PC-3 (cell line): ENCODE measurements at regions not wholly inside any gene's neighbourhood (a gene's known extent, or its start where the extent isn't known, plus 50 kb on each side); places are given as distances from the start of the nearest gene placed in this dataset.

Source experiments
- ATAC-seq: fragments of 200-7000 bp; cut with Tn5 transposase; 2 replicates; pipeline ENCODE4 v1.9.1; 2020; ENCODE audit warnings: mild to moderate bottlenecking, moderate library complexity
- BruUV-seq: library from RNA; stranded (reverse); fragments of 400-500 nt; replicated peaks from 2 replicates; lab custom pipeline; 2021; lab: Mats Ljungman, UMichigan
- CTCF ChIA-PET: fragments of 300-600 bp; sonication (Branson Sonifier 250); formaldehyde crosslinking; loops from one replicate; lab custom pipeline; 2022; ENCODE audit warnings: antibody characterized with exemption; lab: Charles Lee
- POLR2A ChIA-PET: fragments of 300-600 bp; sonication (Branson Sonifier 250); formaldehyde crosslinking; loops from one replicate; lab custom pipeline; 2022; ENCODE audit warnings: antibody characterized with exemption; ENCODE audit not compliant: unreplicated experiment; lab: Charles Lee
- DNase-seq: peaks from one replicate; pipeline ENCODE4 v3.0.0-alpha.2; 2015
- H2AFZ ChIP-seq: fragments of 300-600 bp; sonication (generic); 2 replicates; pipeline ENCODE4 v1.6.0; 2016; ENCODE audit warnings: antibody characterized with exemption, low read length
- H3F3A ChIP-seq: fragments of 300-600 bp; sonication (generic); one replicate; pipeline ENCODE4 v1.6.0; 2017; ENCODE audit warnings: antibody characterized with exemption, low read length, control low read depth, mild to moderate bottlenecking; ENCODE audit not compliant: unreplicated experiment
- H3K27ac ChIP-seq: fragments of 300-600 bp; sonication (generic); 2 replicates; pipeline ENCODE4 v1.5.1; 2016; ENCODE audit warnings: mild to moderate bottlenecking, low read length
- H3K27me3 ChIP-seq: fragments of 300-600 bp; sonication (generic); 2 replicates; pipeline ENCODE4 v1.6.1; 2016; ENCODE audit warnings: low read length, mixed read lengths
- H3K36me3 ChIP-seq: fragments of 300-600 bp; sonication (generic); 2 replicates; pipeline ENCODE4 v1.6.1; 2016; ENCODE audit warnings: low read depth, mixed run types, low read length, mixed read lengths
- H3K4me1 ChIP-seq: fragments of 300-600 bp; sonication (generic); 2 replicates; pipeline ENCODE4 v1.5.1; 2016; ENCODE audit warnings: low read length; ENCODE audit not compliant: insufficient read depth
- H3K4me2 ChIP-seq: fragments of 300-600 bp; sonication (generic); 2 replicates; pipeline ENCODE4 v1.6.0; 2016; ENCODE audit warnings: low read length
- H3K4me3 ChIP-seq: fragments of 300-600 bp; sonication (generic); 2 replicates; pipeline ENCODE4 v1.5.1; 2016; ENCODE audit warnings: mild to moderate bottlenecking, low read length, mixed read lengths
- H3K79me2 ChIP-seq: fragments of 300-600 bp; sonication (generic); 2 replicates; pipeline ENCODE4 v1.6.1; 2017; ENCODE audit warnings: low read length, mixed read lengths
- H3K9ac ChIP-seq: fragments of 300-600 bp; sonication (generic); 2 replicates; pipeline ENCODE4 v1.6.0; 2016; ENCODE audit warnings: mild to moderate bottlenecking, low read length
- H3K9me2 ChIP-seq: fragments of 300-600 bp; sonication (generic); replicated peaks from 2 replicates; pipeline ENCODE4 v1.6.1; 2016; ENCODE audit warnings: mixed run types, low read length, mixed read lengths
- H3K9me3 ChIP-seq: fragments of 300-600 bp; sonication (generic); 2 replicates; pipeline ENCODE4 v1.6.1; 2016; ENCODE audit warnings: low read length, mixed read lengths
- H4K20me1 ChIP-seq: fragments of 300-600 bp; sonication (generic); 2 replicates; pipeline ENCODE4 v1.6.1; 2016; ENCODE audit warnings: low read length, mixed read lengths
- CTCF ChIP-seq: fragments of 300-600 bp; sonication (generic); conservative IDR thresholded peaks from 2 replicates; pipeline ENCODE4 v1.5.1; 2017; ENCODE audit warnings: antibody characterized with exemption, low read depth, mild to moderate bottlenecking, low read length
- EZH2 ChIP-seq: fragments of 300-600 bp; sonication (generic); IDR thresholded peaks from one replicate; pipeline ENCODE4 v1.6.1; 2017; ENCODE audit warnings: antibody characterized with exemption, mild to moderate bottlenecking, low read length; ENCODE audit not compliant: unreplicated experiment
- EZH2phosphoT487 ChIP-seq: fragments of 300-600 bp; sonication (generic); IDR thresholded peaks from 2 replicates; pipeline ENCODE4 v1.6.1; 2018; ENCODE audit warnings: mild to moderate bottlenecking, antibody characterized with exemption, low read length, borderline replicate concordance
- intact Hi-C: fragments of 100-400 bp; cut with micrococcal nuclease; formaldehyde crosslinking; loops from 2 replicates; pipeline ENCODE4 v1.9.0; 2023

- TF ChIP-seq EZH2phosphoT487 = no peak
- TF ChIP-seq EZH2 = no peak
- no peak for TF ChIP-seq CTCF
- no peaks in the 10 kb centered on the region for H3K4me1 ChIP-seq
- H3K9ac ChIP-seq = no peak overlapping the region
- H3K4me2 ChIP-seq = no peak overlapping the region
- H4K20me1 ChIP-seq = no peaks in the 10 kb centered on the region
- CTCF ChIA-PET = no interaction called here
- intact Hi-C loops = no loop called here
- H3K79me2 ChIP-seq = no peaks in the 10 kb centered on the region
- POLR2A ChIA-PET = no interaction called here
- no peak overlapping the region for H3K27ac ChIP-seq
- H3K9me2 ChIP-seq = no peaks in the 10 kb centered on the region
- ATAC-seq (no peak), DNase-seq (no peak)
- no TSS peak for BruUV-seq
- no peak overlapping the region for H3K4me3 ChIP-seq
- no peaks in the 10 kb centered on the region for H3K27me3 ChIP-seq
- no peak overlapping the region for H2AFZ ChIP-seq
- no peaks in the 10 kb centered on the region for H3K36me3 ChIP-seq
- H3K9me3 ChIP-seq = no peaks in the 10 kb centered on the region
- no peaks in the 10 kb centered on the region for H3F3A ChIP-seq
Measured at GRCh38 chr14:84432676-84433075, 1097.3 kb upstream of the FLRT2 start.

- DNase-seq (no peak), ATAC-seq (no peak)
- ChIA-PET CTCF (no interaction called here), POLR2A (no interaction called here)
- TF ChIP-seq EZH2 = no peak
- no peak for TF ChIP-seq CTCF
- no peak for TF ChIP-seq EZH2phosphoT487
- H3K79me2 ChIP-seq = no peaks in the 10 kb centered on the region
- no peaks in the 10 kb centered on the region for H3K9me2 ChIP-seq
- H3K4me3 ChIP-seq = no peak overlapping the region
- no peaks in the 10 kb centered on the region for H3K36me3 ChIP-seq
- H3K9me3 ChIP-seq = no peaks in the 10 kb centered on the region
- no peaks in the 10 kb centered on the region for H3K4me1 ChIP-seq
- H2AFZ ChIP-seq = no peak overlapping the region
- no peaks in the 10 kb centered on the region for H3K27me3 ChIP-seq
- BruUV-seq = no TSS peak
- no peak overlapping the region for H3K27ac ChIP-seq
- no peak overlapping the region for H3K4me2 ChIP-seq
- H3F3A ChIP-seq = no peaks in the 10 kb centered on the region
- no peak overlapping the region for H3K9ac ChIP-seq
- H4K20me1 ChIP-seq = no peaks in the 10 kb centered on the region
- intact Hi-C loops = no loop called here
Measured at GRCh38 chr14:84433961-84434360, 1096.0 kb upstream of the FLRT2 start.

- CTCF ChIA-PET = no interaction called here
- no peak overlapping the region for H2AFZ ChIP-seq
- H3K27ac ChIP-seq = no peak overlapping the region
- H3K9ac ChIP-seq = no peak overlapping the region
- H4K20me1 ChIP-seq = no peaks in the 10 kb centered on the region
- ATAC-seq (no peak), DNase-seq (no peak)
- no peaks in the 10 kb centered on the region for H3K27me3 ChIP-seq
- no TSS peak for BruUV-seq
- TF ChIP-seq CTCF = no peak
- no peak for TF ChIP-seq EZH2
- no peak for TF ChIP-seq EZH2phosphoT487
- no peaks in the 10 kb centered on the region for H3K79me2 ChIP-seq
- 0 out of 2 replicates have a peak, but pooled peaks cover 3% of the 10 kb centered on the region for H3K9me3 ChIP-seq
- no peaks in the 10 kb centered on the region for H3K36me3 ChIP-seq
- POLR2A ChIA-PET = no interaction called here
- H3K4me2 ChIP-seq = no peak overlapping the region
- no peaks in the 10 kb centered on the region for H3K4me1 ChIP-seq
- H3F3A ChIP-seq = no peaks in the 10 kb centered on the region
- intact Hi-C loops = no loop called here
- H3K9me2 ChIP-seq = no peaks in the 10 kb centered on the region
- no peak overlapping the region for H3K4me3 ChIP-seq
Measured at GRCh38 chr14:84435820-84436324, 1094.1 kb upstream of the FLRT2 start.
